HT1080 (cell line): ENCODE measurements at regions not wholly inside any gene's neighbourhood (a gene's known extent, or its start where the extent isn't known, plus 50 kb on each side); places are given as distances from the start of the nearest gene placed in this dataset.

Experiments
- DNase-seq: peaks from one replicate; pipeline ENCODE4 v3.0.0-alpha.2; 2015; ENCODE audit warnings: low read depth

DNA sequence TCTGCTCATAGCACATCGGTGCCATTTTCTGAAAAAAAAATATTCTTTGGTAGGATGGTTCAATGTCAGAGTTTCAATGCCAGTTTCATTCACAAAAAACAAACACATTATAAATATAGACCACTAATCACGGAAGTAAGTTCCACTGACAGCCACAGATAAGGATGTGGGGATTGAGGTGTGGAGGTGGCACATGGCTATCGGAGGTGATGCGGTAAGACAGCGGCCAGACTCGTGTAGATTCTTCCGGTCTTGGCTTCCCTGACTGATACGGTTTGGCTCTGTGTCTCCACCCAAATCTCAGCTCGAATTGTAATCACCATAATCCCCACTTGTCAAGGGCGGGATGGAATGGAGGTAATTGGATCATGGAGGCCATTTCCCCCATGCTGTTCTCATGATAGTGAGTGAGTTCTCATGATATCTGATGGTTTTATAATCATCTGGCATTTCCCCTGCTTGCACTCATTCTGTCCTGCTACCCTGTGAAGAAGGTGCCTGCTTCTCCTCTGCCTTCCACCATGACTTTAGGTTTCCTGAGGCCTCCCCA lies 693.4 kb downstream of the VRK1 start:
- DNase-seq = no peak

DNA sequence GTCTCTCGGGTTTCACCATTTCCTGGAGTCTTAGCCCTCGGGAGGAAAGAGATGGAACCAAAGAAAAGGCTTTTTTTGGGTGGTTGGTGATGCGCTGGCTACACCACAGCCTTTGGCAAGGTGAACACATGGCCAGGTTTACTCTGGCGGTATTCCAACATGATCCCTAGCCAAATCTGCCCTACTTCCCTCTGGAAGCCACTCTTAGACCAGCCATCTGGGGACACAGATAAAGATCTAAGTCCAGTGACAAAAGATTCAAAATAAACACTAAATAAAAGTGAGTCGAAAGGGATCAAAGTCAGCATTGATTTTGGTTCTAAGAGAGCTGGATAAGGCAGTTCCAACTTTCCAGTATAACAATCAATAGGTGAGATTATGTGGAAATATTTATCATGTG lies 694.5 kb downstream of the VRK1 start:
- no peak for DNase-seq

DNA sequence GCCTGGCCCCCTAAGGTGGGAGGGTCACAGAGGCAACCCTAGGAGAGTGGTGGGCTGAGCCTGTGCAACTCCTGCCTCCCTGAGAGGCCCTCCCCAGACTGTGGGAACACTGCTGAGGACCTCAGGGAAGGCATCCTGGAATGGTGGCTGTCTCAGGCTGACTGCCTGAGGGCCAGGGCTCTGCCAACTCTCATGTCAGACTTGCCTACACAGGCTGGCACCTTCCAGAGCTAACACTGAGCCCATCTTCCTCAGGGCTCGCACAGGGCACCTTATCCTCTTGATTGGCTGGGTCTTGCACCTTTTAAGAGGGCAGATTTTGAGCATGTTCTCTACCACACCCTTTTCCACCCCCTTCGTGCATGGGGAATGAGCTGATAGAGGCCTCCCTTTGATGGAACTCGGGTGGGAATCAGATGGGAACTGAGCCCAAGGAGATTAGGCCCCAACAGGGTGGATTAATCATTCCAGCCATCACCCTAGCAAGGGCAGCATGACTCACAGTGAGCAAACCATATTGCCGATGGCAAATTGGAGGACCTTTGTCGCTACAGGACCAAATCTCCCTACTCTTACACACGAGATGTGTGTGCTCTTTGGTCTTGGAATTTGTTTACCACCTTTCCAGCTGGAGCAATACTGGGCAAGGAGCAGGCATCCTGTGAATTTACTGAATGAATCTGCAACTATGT lies 702.8 kb downstream of the VRK1 start:
- no peak for DNase-seq

DNA sequence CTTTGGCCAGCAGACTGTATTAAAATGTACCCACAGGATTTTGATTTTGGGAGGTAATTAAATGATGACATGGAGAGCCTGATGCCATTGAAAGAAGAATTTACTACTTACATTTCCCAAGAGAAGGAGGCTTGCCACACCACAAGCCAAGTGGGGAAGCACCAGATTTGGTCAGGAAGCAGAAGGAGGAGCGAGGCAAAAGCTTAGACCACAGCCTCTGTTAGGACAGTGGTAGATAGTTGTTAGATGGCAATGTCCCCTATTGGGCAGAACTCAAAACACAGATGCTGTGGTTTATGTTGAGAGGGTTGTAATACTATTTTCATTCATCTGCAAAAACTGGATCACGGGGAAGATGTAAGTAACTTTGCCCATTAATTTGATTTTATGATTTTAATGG lies 709.4 kb downstream of the VRK1 start:
- DNase-seq = no peak

DNA sequence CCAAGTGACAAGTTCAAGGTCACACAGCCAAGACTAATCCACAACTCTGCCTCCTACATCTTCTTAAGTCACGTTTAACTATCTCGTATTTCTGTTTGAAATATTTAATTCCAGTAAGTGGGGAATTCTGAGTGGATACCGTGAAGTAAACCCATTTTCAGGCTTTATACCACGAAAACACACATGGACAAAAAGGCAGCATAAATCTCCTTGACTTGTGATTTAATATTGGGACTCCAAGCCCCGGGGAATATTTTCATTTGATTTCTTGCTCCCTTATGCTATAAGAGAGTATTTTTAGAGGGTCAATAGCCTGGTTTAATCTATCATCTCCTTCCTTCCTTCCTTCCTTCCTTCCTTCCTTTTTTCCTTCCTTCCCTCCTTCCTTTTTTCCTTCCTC lies 716.7 kb downstream of the VRK1 start:
- DNase-seq = no peak

DNA sequence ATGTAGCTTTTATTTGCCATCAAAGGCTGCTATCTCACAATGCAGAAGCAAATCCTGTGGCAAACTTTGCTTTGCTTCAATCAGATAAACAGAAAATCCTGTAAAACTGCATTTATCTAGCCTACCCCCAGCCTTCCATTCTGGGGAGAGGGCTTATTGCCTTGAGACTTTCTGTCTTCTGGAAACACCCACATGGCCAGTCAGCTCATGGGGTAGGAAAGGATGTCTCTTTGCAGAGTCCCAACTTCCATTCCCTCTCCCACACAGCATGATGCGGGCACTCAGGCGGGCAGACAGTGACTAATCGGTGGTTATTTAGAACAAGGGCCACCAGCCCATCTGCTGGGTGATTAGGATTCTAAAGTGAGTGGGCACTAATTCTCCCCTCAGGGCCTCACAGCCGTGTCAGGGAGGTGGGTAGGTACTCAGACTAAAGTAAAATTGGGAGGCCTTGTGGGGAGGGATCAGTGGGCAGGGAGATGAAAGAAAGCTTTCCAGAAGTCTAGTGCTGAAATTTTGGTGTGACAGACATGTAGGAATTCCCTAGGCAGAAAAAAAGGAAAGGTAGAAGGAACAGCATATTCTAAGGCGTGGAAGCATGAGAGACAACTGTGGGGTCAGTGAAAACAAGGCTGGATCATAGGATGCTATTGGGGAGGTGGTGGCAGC lies 720.5 kb downstream of the VRK1 start:
- DNase-seq = no peak

DNA sequence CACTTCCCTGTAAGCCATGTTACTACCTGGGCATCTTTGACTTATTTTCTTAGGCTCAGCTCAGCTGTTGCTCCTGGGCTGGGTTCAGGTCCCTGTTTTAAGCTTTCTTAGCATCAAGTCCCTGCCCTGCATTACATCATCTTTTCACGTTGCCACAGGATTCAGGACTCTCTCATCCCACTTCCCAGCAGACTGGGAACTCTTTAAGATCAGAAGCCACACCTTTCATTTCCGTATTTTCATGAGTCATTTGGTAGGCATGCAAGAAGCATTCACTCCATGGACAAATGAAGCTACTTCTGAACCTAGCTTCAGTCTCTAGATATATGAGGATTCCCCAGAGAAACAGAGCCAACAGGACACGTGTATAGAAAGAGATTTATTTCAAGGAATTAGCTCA lies 726.8 kb downstream of the VRK1 start:
- DNase-seq = peak; percentile 85

DNA sequence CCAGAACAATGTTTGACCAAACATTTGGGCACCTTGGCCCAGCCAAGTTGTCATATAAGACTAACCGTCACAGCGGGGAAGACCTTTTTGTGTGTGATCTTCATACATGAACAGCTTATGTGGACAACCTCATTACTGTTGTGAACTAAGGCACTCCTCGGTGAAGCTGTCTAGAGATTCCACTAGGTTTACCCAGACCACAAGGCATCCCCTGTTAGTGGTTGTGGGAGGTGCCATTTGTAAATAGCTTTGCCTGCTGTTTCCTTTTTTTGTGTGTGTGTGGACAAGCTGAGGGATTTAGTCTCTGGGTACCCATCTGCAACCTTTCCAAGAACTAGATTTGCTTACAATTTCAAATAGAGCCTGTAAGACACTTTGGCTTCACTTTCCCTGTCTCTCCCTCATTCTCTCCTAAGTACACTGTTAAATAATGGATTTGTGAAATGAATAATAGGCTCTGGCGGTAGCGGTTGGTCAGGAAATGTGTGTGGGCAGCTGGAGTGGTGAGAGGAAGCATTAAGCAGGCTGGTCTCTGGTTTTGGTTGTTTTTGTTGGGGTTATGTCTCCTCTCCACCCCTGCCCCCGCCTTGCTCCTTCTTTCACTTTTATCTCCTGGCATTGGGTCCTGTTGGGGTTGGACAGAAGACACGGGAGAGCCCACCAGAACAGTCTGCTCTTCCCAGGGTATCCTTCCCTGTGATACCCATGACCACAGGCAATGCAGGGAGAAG lies 727.6 kb downstream of the VRK1 start:
- peak; percentile 6 for DNase-seq

DNA sequence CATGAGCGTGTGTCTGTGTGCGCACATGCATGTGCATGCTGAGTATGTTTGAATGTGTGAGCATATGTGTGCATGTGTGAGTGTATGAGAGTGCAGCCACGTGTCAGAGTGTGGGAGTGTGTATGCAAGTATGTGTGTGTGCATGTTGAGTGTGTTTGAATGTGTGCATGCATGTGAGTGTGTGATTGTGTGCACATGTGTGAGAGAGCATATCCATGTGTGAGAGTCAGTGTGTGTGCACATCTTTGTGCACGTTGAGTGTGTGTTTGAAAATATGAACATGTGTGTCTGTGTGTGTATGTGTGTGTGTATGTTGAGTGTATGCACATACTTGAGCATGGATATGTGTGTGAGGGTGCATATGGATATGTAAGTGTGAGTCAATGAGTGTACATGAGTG lies 730.8 kb downstream of the VRK1 start:
- DNase-seq = no peak

DNA sequence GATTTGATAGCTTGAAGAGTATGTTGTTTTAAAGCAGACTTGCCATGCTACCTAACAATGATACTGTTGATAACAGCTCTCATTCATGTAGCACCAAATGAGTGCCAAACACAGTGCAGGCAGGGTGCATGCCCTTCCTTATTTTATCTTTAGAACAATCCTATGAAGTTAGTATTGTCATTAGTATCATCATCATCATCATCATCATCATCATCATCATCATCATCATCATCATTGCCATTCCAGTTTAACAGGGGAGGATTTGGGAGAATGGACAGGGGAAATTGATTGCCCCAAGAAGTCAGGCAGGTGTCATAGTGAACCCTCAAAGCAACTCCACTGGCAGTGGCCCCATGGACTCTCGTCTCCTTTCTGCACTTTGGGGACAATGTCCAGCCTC lies 734.9 kb downstream of the VRK1 start:
- DNase-seq = no peak

DNA sequence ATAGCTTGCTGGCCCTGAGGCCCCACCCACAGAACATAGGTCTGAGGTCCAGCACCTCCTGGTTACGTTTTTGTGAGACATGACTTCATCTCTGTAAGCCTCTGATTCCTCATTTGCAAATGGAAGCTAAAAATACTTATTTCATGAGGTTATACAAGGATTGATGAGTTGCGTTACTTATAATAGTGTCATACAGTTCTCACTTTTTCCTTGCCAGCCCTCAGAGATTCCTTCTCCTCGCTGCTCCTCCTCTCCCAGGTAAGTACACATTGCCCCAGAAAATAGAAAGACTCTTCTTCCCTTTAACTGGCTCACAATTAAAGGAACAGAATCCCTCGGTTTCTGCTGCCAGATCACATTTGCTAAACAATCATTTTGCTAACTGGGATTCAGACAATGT lies 739.2 kb downstream of the VRK1 start:
- DNase-seq = no peak

DNA sequence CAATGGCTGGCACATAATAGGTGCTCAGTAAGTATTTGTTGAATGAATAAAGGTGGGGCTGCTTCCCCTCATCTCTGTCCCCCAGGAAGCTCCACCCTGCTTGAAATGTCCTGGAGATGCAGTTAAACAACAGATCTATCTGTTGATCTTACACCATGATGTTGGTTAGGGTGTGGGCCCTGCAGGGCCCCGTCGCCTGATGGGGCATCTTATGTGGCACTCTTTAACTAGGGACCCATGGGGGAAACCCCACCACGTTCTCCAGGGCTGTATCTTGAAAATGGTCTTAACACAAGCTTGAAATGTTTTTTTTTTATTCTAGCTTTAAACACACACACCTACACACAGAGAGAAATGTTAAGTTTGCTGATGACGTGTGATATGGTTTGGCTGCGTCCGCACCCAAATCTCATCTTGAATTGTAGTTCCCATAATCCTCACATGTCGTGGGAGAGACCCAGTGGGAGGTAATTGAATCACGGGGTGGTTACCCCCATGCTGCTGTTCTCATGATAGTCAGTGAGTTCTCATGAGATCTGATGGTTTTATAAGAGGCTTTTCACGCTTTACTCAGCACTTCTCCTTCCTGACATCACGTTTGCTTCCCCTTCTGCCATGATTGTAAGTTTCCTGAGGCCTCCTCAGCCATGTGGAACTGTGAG lies 741.7 kb downstream of the VRK1 start:
- no peak for DNase-seq

DNA sequence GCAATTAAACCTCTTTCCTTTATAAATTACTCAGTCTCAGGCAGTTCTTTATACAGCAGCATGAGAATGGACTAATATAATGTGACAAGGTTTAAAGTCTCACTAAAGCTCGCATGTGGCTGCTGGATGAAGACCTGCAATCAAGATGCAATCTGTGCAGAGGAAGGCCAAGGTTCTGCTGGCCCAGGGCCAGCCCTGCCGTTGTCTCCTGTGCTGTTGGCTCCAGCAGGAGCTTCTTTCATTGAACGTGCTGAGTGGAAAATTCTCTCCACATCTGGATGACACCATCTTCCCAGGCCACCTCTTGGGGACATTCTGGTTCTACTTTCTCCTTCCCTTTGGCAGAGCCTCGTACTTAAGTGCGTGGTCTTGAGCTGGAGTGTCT lies 742.2 kb downstream of the VRK1 start:
- DNase-seq = no peak

DNA sequence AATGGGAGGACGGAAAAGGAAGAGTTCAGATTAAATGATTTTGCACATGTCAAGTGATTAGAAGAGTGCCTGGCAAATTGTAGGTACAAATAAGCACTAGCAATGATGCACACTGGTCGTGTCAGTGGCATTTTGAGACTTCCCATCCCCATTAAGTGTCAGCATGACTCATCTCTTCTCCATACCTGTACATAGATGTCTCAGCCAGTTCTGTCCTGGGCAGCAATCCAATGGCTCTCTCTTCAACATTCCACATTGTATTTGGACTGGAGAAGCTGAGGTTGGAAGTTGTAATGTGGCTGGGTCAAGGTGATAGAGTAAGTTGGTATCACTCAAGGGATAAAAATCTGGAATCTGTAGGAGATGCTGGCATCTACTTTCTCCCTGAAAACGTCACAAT lies 742.7 kb downstream of the VRK1 start:
- no peak for DNase-seq

DNA sequence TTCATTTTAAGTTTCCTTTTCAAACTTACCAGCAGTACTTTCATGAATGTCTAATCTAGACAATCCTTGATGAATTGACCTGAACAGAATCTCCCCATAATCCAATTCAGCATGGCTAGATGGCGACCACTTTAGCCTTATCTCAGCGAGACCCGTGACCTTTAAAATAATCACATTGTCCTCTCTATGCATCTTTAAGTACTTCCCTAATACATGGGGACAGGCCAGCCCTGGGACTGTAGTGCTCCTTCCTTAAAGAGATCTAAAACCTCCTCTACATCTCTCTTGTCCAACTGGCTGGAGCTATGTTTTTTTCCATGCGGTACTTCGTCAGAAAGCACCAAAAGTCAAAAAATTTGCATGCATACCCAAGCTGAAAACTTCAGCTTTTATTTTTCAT lies 746.0 kb downstream of the VRK1 start:
- no peak for DNase-seq

DNA sequence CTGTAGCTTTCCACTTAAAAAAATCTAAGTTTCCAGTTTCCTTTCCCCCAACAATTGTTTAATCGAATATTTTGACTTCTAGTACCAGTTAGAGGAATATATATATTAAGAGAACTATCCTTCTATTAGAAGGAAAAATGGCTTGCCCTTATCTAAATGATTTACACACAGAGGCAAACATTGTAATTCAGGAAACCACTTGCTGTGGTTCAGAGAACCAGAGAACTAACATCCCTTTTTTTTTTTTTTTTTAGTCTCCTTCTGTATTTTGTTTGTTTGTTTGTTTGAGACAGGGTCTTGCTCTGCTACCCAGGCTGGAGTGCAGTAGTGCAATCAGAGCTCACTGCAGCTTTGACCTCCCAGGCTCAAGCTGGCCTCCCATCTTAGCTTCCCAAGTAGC lies 746.6 kb downstream of the VRK1 start:
- DNase-seq = no peak

DNA sequence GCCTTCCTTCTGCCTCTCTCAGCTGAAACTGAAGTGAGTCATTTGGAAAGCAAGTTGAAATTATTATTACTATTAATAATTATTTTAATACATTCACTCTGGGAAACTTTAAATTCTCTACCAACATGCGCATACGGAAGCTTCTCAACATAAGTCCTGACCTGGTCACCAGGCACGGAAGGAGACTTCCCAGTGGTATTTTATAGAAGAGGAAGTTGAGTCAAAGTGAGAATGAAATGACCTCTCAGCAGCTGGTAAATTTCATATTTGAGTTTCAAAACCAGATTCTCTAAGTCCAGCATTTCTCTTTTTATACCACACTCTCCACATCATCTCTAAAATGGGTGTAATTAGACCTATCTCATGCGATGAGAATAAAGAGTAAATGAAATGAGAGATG lies 747.4 kb downstream of the VRK1 start:
- DNase-seq = no peak

DNA sequence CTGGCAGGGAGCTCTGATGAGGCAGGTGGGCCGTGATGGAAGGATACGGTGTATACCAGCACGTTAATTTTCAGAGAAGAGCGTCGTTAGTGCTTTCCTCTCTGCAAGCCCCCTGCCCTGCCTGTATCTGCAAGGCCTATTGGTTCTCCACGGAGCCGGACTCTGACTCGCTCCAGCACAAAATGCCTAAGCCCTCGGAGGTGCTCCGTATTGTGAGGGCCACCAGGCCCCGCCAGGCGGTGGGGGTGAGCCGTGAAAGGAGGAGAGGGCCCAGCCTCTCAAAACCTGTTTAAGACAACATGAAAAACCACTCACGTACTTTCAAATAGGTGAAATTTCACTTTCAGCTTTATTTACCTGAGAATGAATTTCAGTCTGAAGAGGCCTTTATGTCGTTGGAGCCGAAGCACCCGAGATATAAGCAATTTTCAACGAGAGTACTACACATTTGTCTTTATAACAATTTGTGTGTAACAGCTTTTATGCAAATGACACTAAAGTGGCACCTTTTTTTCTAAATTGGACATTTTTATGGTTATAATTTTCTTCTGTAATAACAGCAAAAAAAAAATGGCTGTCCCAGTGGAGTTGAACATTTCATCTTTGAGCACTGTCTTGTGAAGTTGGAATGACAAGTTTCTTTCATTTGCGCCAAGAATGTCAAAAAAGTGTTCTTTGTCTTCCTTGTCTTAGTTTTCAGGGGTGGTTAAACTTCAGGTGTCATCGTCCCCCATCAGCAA lies 749.5 kb downstream of the VRK1 start:
- DNase-seq = no peak

DNA sequence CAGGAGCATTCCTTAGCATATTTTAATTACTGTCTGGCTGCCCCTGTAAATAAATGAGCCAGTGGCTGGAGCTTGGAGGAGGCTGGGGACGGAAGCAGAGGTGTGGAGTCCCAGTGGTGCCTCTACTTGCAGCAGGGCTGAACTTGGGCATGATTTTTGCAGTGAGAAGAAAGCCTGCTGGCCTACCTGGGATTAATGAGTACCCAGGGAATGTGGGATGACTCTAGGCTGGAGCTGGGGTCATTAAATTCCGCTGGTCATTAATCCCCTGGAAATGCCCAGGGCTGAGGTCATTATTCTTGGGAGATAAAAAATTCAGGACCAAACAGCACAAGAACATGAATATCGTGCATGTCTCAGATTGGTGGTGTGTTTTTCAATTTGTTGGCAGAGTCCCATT lies 753.3 kb downstream of the VRK1 start:
- no peak for DNase-seq

DNA sequence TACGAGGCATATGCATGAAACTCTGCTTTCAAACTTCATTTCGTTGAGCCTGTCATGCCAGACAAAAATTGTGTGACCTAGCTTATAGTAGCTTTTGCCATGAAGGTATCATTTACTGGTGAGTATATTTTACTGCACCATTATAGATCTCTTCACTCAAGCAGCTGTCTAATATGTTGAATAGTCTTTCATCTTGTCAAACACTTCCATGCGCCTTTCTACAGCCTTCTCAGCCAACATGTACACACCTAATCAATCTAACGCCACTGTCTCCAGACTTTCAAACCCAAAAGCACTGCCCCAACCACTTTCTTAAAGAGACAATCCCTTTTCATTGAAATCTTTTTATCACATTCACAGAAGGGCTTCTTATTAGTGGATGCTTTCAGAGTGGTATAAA lies 757.4 kb downstream of the VRK1 start:
- no peak for DNase-seq

DNA sequence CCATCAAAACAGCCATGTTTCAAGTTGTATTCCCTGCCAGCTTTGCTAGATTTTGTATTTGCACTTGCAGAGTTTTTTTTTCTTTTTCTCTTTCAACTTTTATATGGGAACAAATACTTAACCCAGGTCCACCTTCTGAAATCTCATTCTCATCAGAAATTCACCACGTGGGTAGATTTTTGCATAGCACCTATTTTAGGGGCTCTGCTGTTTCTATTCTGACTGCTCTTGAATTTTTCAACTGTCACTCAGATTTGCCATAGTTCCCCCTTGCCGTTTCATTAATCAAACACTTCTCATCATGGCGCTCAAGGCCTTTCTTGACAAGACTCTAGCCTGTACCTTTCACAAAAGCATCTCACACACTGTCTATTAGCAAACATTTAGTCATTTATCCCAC lies 767.2 kb downstream of the VRK1 start:
- no peak for DNase-seq
